C4-2B (cell line): ENCODE measurements at regions not wholly inside any gene's neighbourhood (a gene's known extent, or its start where the extent isn't known, plus 50 kb on each side); places are given as distances from the start of the nearest gene placed in this dataset.

ENCODE experiments used
- H3K27ac ChIP-seq: fragments of 450-650 bp; 2 replicates; pipeline ENCODE4 v1.5.1; 2017
- ZFX ChIP-seq: fragments of 450-650 bp; IDR thresholded peaks from 2 replicates; pipeline ENCODE4 v1.6.1; 2017
- TF ChIP-seq, protein P1 (sequence below): fragments of 450-650 bp; conservative IDR thresholded peaks from 2 replicates; pipeline ENCODE4 v1.5.1; 2017; ENCODE audit warnings: mild to moderate bottlenecking

- H3K27ac ChIP-seq: no peak overlapping the region
- TF ChIP-seq, protein P1, sequence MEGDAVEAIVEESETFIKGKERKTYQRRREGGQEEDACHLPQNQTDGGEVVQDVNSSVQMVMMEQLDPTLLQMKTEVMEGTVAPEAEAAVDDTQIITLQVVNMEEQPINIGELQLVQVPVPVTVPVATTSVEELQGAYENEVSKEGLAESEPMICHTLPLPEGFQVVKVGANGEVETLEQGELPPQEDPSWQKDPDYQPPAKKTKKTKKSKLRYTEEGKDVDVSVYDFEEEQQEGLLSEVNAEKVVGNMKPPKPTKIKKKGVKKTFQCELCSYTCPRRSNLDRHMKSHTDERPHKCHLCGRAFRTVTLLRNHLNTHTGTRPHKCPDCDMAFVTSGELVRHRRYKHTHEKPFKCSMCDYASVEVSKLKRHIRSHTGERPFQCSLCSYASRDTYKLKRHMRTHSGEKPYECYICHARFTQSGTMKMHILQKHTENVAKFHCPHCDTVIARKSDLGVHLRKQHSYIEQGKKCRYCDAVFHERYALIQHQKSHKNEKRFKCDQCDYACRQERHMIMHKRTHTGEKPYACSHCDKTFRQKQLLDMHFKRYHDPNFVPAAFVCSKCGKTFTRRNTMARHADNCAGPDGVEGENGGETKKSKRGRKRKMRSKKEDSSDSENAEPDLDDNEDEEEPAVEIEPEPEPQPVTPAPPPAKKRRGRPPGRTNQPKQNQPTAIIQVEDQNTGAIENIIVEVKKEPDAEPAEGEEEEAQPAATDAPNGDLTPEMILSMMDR: no peak
Measured at GRCh38 chr15:70172566-70173225, 75.0 kb upstream of the TLE3 start.

- no peak overlapping the region for H3K27ac ChIP-seq
- no peak for TF ChIP-seq ZFX
- TF ChIP-seq, protein P1: no peak
Measured at GRCh38 chr15:70172124-70172523, 74.4 kb upstream of the TLE3 start.

GRCh38 chr15:70171256-70171886 lies 73.7 kb upstream of the TLE3 start:
- no peak overlapping the region for H3K27ac ChIP-seq
- TF ChIP-seq, protein P1: no peak
- no peak for TF ChIP-seq ZFX

- TF ChIP-seq, protein P1: no peak
- no peak for TF ChIP-seq ZFX
- H3K27ac ChIP-seq: no peak overlapping the region
Measured at GRCh38 chr15:70170096-70170699, 72.5 kb upstream of the TLE3 start.

GRCh38 chr15:70169147-70169546 lies 71.4 kb upstream of the TLE3 start:
- no peak for TF ChIP-seq ZFX
- TF ChIP-seq, protein P1: no peak
- no peak overlapping the region for H3K27ac ChIP-seq

GRCh38 chr15:70167155-70167554 lies 69.4 kb upstream of the TLE3 start:
- no peak overlapping the region for H3K27ac ChIP-seq
- no peak for TF ChIP-seq ZFX
- TF ChIP-seq, protein P1: no peak

GRCh38 chr15:70166506-70167087 lies 68.9 kb upstream of the TLE3 start:
- no peak overlapping the region for H3K27ac ChIP-seq
- TF ChIP-seq ZFX: no peak
- TF ChIP-seq, protein P1: no peak
